HUES64 (cell line): ENCODE measurements at regions not wholly inside any gene's neighbourhood (a gene's known extent, or its start where the extent isn't known, plus 50 kb on each side); places are given as distances from the start of the nearest gene placed in this dataset.
A peak's percentile ranks its signal among the peaks of the same experiment; 100 is the strongest.
"Not testable (repeated sequence)": the region's sequence is repeated elsewhere in the genome, so short reads cannot be mapped to it uniquely, and the experiment has no call there.

Source experiments
- H3K27ac ChIP-seq: 2 replicates; pipeline ENCODE4 v1.7.0; 2013; ENCODE audit warnings: low read depth, low read length, inconsistent platforms
- H3K27me3 ChIP-seq: 2 replicates; pipeline ENCODE4 v1.6.1; 2013; ENCODE audit warnings: mild to moderate bottlenecking, low read length; ENCODE audit not compliant: insufficient read depth
- H3K36me3 ChIP-seq: 2 replicates; pipeline ENCODE4 v1.6.1; 2013; ENCODE audit warnings: mild to moderate bottlenecking, low read length; ENCODE audit not compliant: insufficient read depth
- H3K4me1 ChIP-seq: 2 replicates; pipeline ENCODE4 v1.6.1; 2013; ENCODE audit warnings: mild to moderate bottlenecking, low read length, moderate library complexity; ENCODE audit not compliant: insufficient read depth
- H3K4me3 ChIP-seq: 2 replicates; pipeline ENCODE4 v1.5.1; 2013; ENCODE audit warnings: mild to moderate bottlenecking, low read length, moderate library complexity
- H3K9ac ChIP-seq: 2 replicates; pipeline ENCODE4 v1.6.1; 2013; ENCODE audit warnings: mild to moderate bottlenecking, low read depth, low read length
- H3K9me3 ChIP-seq: 2 replicates; pipeline ENCODE4 v1.6.1; 2013; ENCODE audit warnings: low read depth, low read length; ENCODE audit not compliant: insufficient read depth
- WGBS: fragments of 150-250, 120-280 bp; methylation state at CpG from one replicate; pipeline ENCODE4 v1.1.7; 2013; ENCODE audit warnings: missing lambda C conversion rate; 5-methylcytosine and 5-hydroxymethylcytosine counted together

DNA sequence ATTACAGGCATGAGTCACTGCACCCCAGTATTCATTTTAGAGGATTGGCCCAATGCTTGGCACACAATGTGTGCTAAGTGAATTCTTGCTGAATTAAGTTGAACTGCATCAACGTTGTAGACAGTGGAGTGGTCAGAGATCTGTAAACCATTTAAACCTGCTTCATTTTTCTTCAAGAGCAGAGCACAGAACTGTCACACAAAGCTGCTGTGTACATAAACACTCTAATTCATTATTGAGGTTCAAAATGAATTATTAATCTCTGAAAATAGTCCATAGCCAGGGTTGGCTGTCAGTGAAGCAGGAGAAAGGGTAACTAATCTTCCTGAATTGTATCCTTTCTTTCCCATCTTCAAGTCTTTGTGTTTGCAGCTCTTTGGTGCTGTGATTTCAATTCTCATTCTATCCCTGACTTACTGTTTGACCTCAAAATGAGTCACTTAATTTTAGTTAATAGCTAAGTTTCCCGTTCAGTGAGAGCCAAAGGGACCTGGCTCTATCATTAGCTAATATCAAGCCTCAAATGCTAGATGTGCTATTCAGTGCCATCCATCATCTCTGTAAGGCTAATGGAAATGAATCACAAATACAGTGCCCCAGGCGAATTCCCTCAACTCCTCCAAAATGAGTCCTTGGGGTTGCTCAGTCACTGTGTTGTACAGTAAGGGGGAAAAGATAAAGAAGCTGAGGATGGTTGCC lies 77.0 kb upstream of the TSC22D1 start:
- WGBS, result 92% methylated on average over 3 of the region's 3 CpGs
- H3K27me3 ChIP-seq, result no peaks in the 10 kb centered on the region
- H3K9me3 ChIP-seq, result no peaks in the 10 kb centered on the region
- no peak overlapping the region for H3K9ac ChIP-seq
- H3K4me3 ChIP-seq, result no peak overlapping the region
- no peaks in the 10 kb centered on the region for H3K36me3 ChIP-seq
- no peak overlapping the region for H3K27ac ChIP-seq
- peaks cover 19% of the 10 kb centered on the region for H3K4me1 ChIP-seq

DNA sequence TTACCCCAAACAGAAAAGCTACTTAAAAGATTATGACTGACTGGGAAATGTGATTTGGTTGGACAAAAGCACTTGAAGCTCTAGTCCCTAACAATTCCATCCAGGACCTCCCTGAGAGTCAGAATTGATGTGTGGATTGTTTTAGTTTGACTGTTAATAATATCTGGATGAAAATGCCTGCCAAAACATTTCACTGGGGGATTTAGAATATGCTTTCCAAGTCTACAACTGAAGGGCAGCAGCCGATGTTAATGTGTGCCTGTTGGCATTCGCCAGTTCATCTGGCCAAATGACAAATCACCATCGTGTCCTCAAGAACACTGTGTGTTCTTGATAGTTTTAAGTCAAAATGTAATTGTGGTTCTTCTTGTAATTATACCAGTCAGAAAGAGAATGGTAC lies 76.0 kb upstream of the TSC22D1 start:
- no peaks in the 10 kb centered on the region for H3K36me3 ChIP-seq
- H3K27me3 ChIP-seq, result no peaks in the 10 kb centered on the region
- no peaks in the 10 kb centered on the region for H3K9me3 ChIP-seq
- WGBS, result 97% methylated on average over 3 of the region's 3 CpGs
- H3K27ac ChIP-seq, result no peak overlapping the region
- H3K4me1 ChIP-seq, result peaks cover 19% of the 10 kb centered on the region
- H3K4me3 ChIP-seq, result no peak overlapping the region
- no peak overlapping the region for H3K9ac ChIP-seq

DNA sequence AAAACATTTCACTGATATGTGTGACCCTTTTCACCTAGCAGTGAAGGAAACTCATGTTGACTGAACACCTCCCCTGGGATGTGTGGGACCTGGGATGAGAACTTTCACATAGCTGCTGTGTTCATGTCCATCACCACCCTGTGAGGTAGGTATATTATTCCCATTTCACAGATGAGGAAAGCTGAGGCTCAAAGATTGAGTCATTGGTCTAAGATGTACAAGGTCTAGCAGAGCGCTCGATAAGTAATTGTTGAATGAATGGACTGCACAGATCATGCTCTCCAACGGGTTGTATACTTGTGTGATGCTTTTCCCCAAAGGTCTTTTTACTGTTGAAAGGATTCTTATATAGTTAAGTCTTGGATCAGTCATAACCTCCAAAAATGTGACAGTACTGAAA lies 75.6 kb upstream of the TSC22D1 start:
- H3K9me3 ChIP-seq, result no peaks in the 10 kb centered on the region
- H3K4me1 ChIP-seq, result peaks cover 19% of the 10 kb centered on the region
- 94% methylated on average over 3 of the region's 3 CpGs for WGBS
- H3K27me3 ChIP-seq, result no peaks in the 10 kb centered on the region
- no peak overlapping the region for H3K4me3 ChIP-seq
- H3K36me3 ChIP-seq, result no peaks in the 10 kb centered on the region
- no peak overlapping the region for H3K9ac ChIP-seq
- no peak overlapping the region for H3K27ac ChIP-seq

DNA sequence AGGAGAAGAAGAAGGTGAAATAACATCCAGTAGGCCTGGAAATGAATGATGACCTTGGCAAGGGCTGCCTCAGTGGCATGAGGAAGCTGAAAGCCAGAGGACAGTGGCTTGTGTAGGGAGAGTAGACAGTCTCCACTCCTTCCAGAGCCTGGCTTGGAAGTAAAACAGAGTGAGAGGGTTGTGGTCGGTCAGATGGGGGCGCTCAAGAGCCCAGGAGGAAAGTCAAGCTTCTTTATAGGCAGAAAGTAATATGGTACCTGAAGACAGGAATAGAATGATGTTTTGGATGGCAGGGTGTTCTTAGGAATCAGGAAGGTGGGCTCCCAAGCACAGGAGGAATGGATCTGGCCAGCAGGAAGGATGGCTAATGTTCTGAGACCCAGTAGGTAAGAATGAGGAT lies 75.1 kb upstream of the TSC22D1 start:
- Histone ChIP-seq H3K9me3 (no peaks in the 10 kb centered on the region), H3K36me3 (no peaks in the 10 kb centered on the region), H3K4me1 (peaks cover 19% of the 10 kb centered on the region), H3K4me3 (no peak overlapping the region), H3K27me3 (no peaks in the 10 kb centered on the region), H3K9ac (no peak overlapping the region), H3K27ac (no peak overlapping the region)
- 0% methylated on average over 1 of the region's 2 CpGs for WGBS

DNA sequence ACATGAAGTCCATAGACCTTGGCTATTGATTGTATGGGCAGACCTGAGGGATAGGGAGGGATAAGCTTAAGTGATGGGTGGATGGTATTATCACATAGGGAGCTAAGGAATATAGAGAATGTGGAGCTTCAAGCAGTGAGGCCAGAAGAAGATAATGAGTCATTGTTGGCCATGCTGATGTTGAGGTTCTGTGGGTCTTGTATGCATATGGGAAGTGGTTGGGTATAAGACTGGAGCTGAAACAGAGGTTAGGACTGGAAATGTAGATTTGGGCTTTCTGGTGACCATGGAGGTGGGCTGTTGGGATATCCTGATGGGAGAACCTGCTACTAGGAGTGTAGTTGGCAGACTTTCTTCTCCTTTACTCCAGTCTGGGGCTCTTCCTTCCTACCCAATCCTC lies 73.7 kb upstream of the TSC22D1 start:
- no peak overlapping the region for H3K4me3 ChIP-seq
- H3K9me3 ChIP-seq, result no peaks in the 10 kb centered on the region
- H3K27me3 ChIP-seq, result no peaks in the 10 kb centered on the region
- H3K9ac ChIP-seq, result no peak overlapping the region
- H3K36me3 ChIP-seq, result no peaks in the 10 kb centered on the region
- H3K27ac ChIP-seq, result no peak overlapping the region
- peaks cover 19% of the 10 kb centered on the region for H3K4me1 ChIP-seq

DNA sequence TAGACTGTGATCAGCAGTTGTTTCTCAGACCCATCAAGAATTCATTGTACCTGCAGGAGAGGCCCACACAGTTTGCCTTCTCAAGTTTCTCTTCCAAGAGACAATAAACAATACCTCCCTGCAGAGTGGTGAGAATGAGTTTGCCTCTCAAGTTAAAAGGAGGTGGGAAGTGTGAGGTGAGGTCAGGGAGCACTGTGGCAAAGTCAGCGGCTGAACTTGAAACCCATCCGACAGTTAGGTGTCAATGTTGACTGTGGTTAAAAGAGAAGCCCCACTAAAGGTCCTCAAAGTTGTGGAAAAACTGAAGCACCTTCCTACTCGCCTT lies 72.9 kb upstream of the TSC22D1 start:
- WGBS, result 12% methylated on average over 3 of the region's 3 CpGs
- H3K27me3 ChIP-seq, result no peaks in the 10 kb centered on the region
- H3K36me3 ChIP-seq, result no peaks in the 10 kb centered on the region
- H3K4me3 ChIP-seq, result peak overlapping the region; percentile 33
- no peaks in the 10 kb centered on the region for H3K9me3 ChIP-seq
- peaks cover 19% of the 10 kb centered on the region for H3K4me1 ChIP-seq
- H3K27ac ChIP-seq, result peak overlapping the region; percentile 70; the same call in 1 of the 2 replicates
- no peak overlapping the region for H3K9ac ChIP-seq

DNA sequence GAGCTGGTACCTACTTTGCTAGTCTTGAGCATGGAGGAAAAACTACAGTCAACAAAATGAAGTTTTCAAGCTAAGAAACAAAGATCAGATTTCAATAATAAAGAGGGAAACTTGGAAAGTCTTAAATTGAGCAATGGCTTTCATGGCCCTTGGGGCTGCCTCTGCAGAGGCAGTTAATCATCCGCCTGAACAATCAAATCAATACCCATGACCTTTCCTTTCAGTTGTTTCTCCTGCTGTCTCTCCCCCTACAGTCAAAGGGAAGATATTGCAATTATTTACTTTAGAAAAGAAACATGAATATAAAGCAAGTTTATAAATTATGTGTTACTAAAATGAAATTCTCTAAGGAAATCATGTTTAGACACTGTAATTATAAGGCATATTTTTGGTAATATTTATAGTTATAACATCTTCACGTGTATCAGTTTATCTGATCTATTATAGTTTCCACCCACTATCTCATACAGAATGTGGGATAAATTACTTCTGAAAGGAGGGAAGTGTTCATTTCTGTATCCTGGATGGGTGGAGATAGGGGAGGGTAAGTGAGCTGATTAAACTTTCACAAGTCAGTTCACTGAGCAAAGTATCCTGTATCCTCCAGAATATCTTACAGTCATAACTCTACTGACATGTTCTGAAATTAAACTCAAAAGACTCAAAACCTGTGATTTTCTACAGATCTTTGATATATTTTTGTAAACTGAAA lies 72.4 kb upstream of the TSC22D1 start:
- peak overlapping the region; percentile 33 for H3K4me3 ChIP-seq
- no peak overlapping the region for H3K9ac ChIP-seq
- H3K36me3 ChIP-seq, result no peaks in the 10 kb centered on the region
- H3K27me3 ChIP-seq, result no peaks in the 10 kb centered on the region
- WGBS, result 80% methylated on average over 1 of the region's 2 CpGs
- no peaks in the 10 kb centered on the region for H3K9me3 ChIP-seq
- H3K27ac ChIP-seq, result peak overlapping the region; percentile 70; the same call in 1 of the 2 replicates
- peaks cover 19% of the 10 kb centered on the region for H3K4me1 ChIP-seq

DNA sequence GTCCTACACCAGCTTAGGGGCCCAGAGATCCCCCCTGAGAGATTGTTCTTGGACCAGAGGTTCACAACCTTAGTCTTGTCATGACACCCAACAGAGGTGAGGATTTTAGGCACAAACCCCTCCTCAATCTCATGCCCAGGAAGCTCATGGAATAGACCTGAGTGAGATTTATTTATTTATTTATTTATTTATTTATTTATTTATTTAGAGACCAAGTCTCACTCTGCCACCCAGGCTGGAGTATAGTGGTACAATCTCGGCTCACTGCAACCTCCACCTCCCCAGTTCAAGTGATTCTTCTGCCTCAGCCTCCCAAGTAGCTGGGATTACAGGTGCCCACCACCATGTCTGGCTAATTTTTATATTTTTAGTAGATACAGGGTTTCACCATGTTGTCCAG lies 71.4 kb upstream of the TSC22D1 start:
- peaks cover 19% of the 10 kb centered on the region for H3K4me1 ChIP-seq
- 70% methylated on average over 1 of the region's 1 CpG for WGBS
- not testable (repeated sequence) for H3K27ac ChIP-seq, H3K4me3 ChIP-seq, H3K9me3 ChIP-seq, H3K27me3 ChIP-seq, H3K36me3 ChIP-seq, H3K9ac ChIP-seq

DNA sequence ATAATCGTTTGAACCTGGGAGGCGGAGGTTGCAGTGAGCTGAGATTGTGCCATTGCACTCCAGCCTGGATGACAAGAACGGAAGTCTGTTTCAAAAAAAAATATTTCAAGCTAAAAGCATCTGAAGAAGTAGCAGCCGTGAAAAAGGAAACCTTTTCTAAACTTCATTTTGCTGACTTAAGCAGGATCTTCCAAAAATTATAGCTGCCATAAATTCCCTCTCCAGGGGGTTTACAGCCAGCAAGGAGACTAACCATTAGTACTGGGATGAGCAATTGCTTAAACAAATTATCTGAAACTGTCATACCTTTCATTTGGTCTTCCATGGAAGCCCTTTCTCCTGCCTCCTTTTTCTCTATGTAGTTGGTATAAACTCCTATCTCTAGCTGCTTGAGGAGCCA lies 69.9 kb upstream of the TSC22D1 start:
- Histone ChIP-seq H3K4me3 (no peak overlapping the region), H3K9me3 (no peaks in the 10 kb centered on the region), H3K36me3 (no peaks in the 10 kb centered on the region), H3K27ac (no peak overlapping the region), H3K4me1 (peaks cover 19% of the 10 kb centered on the region), H3K9ac (no peak overlapping the region), H3K27me3 (no peaks in the 10 kb centered on the region)
- WGBS, result 92% methylated on average over 4 of the region's 4 CpGs

DNA sequence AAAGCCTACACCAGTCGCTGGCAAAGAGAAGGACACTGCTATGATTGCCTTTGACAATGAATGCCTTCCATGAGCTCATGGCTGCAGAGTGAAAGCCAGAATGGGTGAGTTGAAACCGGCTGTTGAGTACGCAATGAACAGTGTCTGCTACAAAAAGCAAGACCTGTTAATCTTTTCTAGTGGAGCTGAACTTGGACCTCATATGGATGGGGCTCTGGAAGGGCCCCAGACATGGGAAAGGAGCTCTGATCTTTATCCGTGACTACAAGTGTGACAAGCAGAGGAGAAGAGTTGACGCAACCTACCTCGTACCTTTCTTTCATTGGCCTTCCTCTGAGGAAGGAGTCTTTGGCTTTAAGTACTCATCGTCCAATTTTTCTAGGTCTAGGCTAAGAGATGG lies 67.1 kb upstream of the TSC22D1 start:
- WGBS, result 97% methylated on average over 7 of the region's 7 CpGs
- H3K4me3 ChIP-seq, result no peak overlapping the region
- H3K9ac ChIP-seq, result no peak overlapping the region
- H3K27ac ChIP-seq, result no peak overlapping the region
- H3K36me3 ChIP-seq, result no peaks in the 10 kb centered on the region
- no peaks in the 10 kb centered on the region for H3K27me3 ChIP-seq
- H3K4me1 ChIP-seq, result peaks cover 1% of the 10 kb centered on the region; the same call in 1 of the 2 replicates
- H3K9me3 ChIP-seq, result no peaks in the 10 kb centered on the region

DNA sequence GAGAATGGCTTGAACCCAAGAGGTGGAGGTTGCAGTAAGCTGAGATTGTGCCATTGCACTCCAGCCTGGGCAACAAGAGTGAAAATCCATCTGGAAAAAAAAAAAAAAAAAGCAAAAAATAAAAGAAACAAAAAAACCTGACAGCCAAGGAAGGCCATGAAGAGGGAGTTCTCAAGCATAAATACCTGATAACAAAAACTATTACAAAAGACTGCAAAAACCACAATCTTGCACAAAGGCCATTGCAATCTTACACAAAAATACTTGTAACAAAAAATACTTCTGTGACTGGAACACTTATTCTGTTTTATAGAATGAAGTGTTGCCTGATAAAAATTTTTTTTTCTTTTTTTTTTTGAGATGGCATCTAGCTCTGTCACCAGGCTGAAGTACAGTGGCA lies 61.5 kb upstream of the TSC22D1 start:
- Histone ChIP-seq H3K4me3 (no peak overlapping the region), H3K27me3 (no peaks in the 10 kb centered on the region), H3K36me3 (no peaks in the 10 kb centered on the region), H3K9ac (no peak overlapping the region), H3K27ac (no peak overlapping the region), H3K4me1 (no peaks in the 10 kb centered on the region), H3K9me3 (no peaks in the 10 kb centered on the region)
